ENCODE measurements at regions not wholly inside any gene's neighbourhood (a gene's known extent, or its start where the extent isn't known, plus 50 kb on each side); places are given as distances from the start of the nearest gene placed in this dataset.
"Not testable (repeated sequence)": the region's sequence is repeated elsewhere in the genome, so short reads cannot be mapped to it uniquely, and the experiment has no call there.

DNA sequence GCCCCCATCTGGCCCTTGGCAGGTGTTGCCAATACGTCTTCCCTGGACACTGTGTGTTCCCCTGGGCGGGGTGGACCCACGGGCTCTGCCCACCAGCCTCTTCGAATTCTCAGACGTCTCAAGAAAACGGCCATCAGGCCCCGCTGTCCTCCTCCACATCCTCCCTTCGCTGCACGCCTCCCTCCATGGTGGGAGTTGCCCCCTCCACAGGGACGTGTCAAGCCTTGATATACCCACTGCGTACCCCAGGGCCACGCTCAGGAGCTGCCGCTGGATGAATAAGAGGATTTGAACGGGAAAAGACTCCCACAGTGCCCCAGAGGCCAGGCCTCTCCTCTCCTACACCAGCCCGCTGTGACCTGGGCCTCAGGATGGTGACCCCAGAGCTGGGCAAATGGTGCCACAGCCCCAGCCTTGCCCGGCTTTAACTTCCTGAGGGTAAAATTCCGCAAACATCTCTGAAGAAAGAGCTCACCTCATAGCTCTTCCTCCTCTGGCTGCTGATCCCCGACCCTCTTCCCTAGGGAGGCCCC lies 399.3 kb upstream of the MYT1L start:
- DNase-seq: no peak

DNA sequence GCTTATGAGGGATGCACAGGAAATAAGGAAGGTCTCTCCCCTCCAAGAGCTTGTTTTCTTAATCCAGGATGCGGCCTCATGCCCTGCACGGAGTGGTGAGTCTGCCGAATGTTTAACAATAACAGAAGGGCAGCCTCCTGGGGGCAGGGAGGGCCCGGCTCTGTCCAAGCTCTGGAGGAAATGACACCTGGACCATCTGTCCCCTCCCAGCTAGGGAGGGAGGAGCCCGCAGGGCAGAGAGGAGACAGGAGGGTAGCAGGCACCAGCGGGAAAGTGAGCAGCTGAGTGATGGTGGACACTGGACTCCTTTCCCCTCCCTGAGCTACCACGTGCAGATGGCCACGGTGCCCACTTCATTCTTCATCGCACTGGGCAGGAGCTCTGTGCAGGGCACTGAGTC lies 398.2 kb upstream of the MYT1L start:
- no peak for DNase-seq

DNA sequence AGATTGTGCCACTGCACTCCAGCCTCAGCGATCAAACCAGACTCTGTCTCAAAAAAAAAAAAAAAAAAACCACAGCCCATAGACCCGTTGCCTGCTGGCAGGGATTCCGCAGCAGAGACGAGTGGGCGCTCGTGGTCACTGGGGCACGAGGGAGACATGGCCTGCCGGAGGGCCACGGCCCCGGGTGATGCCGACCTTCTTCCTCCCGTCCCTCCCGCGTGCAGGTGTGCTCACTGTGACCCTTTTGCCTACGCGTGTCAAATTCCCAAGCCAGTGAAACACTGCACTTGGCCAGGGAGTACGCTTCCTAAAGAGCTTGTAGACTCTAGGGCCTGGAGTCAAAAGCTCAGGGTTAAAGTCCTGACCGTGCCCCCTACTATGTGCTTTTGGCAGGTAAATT lies 397.6 kb upstream of the MYT1L start:
- no peak for DNase-seq

DNA sequence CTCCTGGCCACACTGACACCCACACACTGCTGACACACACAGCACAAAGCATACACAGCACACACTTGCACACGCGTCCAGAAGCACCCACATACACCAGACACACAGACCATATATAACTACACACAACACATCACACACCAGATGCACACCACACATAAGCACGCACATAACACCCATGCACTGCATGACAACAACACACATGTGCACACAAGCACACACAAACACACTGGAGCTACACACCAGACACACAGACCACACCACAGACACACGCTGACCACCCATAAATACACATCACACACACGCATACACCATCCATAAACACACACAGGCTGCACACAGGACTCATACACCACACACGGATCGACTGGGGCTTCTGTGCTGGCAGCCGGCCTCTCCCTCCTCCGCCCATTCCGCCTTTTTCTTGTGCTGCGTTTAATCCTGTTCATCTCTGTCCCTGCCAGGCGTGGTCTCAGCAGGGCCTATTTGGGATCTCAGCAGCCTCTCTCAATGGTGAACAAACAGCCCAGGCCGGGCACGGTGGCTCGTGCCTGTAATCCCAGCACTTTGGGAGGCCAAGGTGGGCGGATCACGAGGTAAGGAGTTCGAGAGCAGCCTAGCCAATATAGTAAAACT lies 396.9 kb upstream of the MYT1L start:
- DNase-seq: no peak

DNA sequence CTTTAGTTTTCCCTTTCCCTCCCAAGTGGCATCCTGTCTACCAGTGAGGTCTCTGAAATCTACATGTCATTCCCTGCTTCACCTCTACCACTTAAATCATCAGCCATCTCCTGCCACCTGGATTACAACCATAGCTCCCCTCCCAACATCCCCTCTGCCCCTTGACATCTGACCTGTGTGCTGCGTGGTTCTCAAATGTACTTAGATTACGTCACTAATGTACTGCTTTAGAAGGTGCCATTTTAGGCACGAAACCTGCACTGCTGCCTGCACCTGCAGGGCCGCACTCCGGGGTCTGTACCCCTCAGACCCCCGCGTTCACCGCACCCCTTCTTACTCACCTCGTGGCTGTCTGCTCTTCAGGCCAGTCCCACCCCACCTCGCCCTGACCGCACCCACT lies 395.1 kb upstream of the MYT1L start:
- no peak for DNase-seq

DNA sequence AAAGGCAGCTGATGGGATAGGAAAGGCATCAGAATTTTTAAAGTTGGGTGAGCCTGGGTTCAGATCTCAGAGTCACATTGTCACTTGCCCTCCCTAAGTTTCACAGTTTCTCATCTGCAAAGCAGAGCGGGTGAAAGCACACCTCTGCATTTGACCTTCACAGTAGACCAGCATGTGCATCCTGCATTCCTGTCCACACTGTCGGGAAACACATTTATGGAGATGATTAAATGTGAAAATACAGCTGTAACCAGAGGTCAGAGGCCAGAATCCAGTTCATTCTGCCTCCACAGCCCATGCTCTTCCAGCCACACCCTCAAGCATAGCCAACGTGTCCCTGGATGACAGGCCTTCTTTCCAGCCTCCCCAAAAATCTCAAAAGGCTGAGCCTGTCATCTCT lies 392.0 kb upstream of the MYT1L start:
- no peak for DNase-seq

DNA sequence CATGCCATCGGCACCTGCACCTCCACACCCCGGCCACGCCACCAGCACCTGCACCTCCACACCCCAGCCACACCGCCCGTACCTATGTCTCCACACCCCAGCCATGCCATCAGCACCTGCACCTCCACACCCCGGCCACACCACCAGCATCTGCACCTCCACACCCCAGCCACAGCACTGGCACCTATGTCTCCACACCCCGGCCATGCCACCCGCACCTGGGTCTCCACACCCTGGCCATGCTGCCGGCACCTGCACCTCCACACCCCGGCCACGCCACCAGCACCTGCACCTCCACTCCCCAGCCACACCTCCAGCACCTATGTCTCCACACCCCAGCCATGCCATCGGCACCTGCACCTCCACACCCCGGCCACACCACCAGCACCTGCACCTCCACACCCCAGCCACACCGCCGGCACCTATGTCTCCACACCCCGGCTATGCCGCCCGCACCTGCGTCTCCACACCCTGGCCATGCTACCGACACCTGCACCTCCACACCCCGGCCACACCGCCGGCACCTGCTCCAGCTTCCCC lies 390.3 kb upstream of the MYT1L start:
- DNase-seq: no peak

DNA sequence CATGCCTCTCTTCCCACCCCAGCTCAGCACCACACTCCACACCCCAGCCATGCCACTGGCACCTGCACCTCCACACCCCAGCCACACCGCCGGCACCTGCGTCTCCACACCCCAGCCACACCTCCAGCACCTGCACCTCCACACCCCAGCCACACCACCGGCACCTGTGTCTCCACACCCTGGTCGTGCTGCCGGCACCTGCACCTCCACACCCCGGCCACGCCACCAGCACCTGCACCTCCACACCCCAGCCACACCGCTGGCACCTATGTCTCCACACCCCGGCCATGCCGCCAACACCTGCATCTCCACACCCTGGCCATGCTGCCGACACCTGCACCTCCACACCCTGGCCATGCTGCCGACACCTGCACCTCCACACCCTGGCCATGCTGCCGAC lies 389.7 kb upstream of the MYT1L start:
- DNase-seq: not testable (repeated sequence)

DNA sequence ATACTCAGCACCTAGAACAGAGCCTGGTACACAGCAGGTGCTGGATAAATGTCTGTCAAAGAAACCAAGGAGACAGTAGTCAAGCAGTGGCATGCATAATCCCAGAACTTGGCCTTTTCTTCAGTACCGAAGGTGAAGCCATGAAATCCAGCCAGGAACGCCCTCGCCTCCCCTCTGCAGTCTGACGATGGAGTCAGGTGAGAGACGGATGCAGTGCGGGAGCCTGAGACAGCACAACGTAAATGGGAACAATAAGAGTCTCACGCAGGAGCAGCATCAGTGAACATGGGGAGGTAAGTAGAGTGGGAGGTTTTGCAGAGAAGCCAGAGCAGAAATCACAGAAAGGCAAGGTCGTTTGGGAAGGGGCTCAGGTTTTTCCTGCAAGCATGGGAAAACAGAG lies 389.3 kb upstream of the MYT1L start:
- no peak for DNase-seq

DNA sequence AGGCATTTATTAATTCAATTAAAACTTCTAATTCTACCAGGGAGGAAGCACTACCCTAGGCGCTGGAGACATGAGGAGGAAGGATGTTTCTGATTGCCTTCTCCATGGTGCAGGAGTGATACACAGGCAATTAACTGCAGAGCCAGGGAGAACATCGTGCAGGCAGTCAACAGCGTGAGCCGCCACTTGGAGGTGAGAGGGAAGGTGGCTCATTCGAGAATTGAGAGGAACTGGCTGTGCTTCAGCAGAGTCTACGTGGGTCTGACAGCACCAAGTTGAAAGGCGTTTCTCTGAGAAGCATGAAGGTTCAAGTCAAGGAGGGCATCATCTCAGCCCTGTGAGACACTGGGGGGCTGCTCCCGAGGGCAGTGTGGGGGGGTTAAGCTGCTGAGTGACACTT lies 388.7 kb upstream of the MYT1L start:
- no peak for DNase-seq

DNA sequence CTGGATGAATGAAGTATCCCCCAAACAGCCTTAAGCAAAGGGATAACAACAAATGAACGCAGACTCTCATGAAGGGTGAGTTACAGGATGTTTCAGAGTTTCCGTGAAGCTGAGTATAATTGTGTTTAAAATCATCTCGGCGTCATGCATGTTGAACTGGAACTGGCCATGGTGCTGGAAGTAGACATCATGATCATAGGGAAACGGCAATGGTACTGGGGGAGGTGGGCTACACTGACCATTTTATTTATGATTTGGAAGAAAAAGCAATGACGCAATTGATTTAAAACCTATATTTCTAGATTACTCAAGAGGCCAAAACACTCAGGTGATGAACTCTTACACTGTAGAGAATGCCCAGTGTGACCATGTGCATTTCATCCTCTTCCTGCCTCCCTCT lies 387.9 kb upstream of the MYT1L start:
- no peak for DNase-seq

DNA sequence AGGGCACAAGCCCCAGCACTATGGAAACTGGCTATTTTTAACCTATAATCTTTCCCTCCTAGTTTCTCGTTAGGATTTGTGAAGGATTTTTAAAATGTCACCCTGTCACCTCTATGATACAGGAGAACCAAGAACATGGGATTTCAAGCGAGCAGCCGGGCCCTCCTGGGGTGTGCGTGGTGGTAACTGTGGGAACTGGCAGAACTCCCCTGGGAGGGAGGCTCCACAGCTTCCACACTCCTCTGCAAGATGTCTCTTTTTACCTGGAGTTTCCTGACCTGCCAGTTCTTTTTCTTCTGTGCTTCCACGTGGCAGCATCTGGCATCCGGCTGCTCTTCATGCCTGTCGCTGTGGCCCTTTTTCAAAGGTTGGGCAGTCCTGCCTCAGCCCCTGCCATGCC lies 386.3 kb upstream of the MYT1L start:
- no peak for DNase-seq

DNA sequence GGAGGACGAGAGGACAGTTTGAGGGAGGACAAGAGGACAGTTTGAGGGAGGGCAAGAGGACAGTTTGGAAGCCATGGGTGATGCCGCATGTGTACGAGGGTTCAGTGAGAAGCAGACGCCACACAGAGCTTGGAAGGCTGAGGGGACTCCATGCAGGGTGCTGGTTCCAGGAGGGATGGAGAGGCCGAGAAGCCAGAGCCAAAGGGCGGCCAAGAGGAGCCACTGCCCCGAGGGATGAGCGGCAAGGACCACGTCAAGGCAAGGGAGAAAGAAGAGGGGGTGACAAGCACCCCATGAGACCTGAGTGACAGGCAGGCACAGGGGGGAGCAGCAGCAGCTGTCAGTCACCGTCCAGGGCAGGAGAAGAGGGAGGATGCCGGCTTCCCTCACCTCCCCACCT lies 385.7 kb upstream of the MYT1L start:
- DNase-seq: no peak

DNA sequence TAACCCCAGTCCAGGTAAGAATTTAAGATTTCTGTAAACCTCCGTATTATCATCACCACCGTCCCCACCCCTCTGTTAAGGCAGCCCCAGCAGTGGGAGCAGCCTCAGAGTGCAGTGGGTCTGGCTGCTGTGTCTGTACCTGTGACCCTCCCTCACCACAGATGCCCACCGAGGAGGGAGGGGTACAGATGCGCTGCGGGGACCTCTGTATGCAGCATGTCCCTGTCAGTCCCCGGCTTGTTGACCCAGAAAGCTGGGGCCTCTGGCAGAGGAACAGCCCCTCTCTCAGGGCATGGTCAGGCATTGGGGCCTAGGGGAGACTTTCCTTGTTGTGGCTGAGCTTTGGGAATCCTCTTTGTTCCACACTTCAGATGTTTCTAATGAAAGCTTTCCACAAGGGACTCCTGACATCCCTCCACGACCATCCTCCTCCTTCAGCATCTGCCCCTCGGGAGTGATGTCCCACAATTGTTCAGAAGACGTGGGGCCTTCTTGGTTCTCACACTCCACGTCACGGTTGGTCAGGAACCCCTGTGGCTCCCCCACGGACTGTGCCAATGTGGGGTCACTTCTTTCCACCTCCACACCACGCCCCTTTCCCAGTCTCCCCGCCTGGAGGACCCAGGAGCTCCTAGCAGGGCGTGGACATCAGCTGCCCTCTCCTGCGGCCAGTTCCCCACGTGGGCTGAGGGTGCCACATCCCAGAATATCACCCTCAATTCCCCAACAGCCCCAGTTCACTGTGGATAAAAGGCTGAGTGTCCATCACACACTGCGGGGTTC lies 384.2 kb upstream of the MYT1L start:
- no peak for DNase-seq

DNA sequence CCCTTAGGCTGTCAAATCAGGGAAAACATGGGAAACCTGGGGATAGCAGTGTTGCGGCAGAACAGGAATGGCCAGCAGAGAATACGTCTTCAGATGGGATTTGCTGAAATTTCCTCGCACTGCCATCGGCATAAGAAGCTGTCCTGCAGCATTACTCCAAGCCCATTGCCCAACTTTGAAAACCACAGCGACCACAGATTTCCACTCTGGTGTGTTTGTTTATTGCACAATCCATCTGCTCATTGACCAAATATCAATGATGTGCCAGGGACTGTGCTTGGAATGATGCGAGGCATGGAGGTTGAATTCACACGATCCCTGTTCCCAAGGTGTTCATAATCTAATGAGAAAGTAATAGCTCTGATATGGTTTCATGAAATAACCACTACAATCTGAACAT lies 383.3 kb upstream of the MYT1L start:
- DNase-seq: no peak

DNA sequence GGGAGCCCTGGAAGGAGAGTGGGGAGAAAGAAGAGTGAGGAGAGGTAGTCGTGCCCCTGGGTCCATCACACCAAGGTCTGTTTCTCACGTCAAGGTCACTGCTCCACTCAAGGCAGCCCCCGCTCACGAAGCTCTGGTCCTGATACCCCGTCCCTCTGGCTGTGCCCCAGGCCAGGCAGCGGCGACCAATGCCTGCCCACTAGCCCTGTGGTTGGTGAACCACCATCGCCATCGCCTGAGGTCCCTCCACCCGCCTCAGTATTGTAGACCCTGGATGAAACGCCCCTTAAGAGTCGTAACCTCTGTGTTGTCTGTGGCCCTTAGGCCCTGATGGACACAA lies 378.3 kb upstream of the MYT1L start:
- DNase-seq: no peak

DNA sequence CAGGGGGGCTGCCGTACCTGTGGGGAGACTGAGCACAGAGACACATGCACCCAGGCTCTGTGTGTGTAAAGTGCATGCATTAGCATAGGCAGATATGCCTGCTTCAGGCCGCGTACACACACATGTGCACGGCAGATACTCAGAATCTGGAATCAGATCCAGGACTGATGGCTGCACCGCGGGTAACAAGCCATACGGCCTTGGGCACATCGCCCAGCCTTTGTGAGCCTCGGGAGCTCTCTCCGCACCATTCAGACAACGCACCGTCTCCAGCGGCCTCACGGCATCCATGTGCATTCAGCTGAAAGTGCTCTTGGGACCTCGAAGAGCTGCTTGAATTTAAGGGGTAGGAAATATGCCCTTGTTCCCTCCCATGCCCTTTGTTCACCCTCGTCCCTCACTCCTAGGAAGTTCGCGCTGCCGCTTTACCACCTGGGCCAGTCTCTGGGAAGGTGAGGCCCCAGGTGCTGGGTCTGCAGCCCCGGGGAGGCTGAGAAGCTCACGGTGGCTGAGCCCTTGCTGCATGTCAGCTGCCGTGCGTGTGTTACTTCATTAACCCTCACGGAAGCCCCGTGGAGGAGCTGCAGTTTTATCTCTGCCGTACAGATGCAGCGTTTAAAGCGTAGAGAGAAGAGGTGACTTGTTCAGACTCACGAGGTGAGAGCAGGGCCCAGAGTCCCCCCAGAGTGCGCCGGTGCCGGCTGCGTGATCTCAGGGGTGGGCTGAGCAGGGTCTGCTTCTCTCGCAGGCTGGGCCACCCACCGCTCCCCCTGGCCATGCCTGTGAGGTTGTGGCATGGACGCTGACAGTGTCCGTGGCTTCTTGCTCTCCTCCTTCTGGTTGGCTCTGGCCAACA lies 377.7 kb upstream of the MYT1L start:
- DNase-seq: no peak

DNA sequence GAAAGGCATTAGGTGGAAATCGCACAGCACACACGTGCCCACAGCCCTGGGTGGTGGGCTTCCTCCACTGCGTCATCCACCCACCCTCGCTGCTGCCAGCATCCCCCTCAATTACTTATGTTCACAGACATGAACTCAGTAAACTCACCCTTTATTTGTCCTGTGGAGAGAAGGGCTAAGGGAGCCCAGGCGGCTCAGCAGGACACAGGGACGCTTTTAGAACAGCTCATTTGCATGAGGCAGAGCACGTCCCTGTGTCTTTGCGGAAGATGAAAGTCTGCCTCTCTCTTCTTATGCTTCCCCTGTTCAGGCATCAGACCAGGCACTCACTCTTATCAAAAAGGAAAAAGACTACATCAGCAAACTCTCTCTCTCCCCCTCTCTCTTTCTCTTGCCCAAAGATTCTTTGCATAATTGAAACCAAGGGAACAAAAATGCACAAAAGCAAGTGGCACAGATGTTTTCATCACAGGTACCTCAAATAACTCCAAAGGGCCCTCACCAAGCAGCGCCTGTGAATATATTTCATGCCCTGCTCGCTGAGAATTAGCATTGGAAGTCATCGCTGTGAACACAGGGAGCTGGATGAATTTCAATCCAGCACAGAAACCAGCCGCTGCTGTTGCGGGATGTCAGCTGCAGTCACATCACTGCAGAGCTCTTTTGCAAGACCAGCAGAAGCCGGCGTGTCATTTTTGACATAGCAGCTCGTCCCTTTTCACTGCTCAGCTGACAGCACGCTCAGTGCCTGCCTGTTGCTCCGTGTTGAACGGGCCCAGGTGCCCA lies 376.3 kb upstream of the MYT1L start:
- DNase-seq: no peak

DNA sequence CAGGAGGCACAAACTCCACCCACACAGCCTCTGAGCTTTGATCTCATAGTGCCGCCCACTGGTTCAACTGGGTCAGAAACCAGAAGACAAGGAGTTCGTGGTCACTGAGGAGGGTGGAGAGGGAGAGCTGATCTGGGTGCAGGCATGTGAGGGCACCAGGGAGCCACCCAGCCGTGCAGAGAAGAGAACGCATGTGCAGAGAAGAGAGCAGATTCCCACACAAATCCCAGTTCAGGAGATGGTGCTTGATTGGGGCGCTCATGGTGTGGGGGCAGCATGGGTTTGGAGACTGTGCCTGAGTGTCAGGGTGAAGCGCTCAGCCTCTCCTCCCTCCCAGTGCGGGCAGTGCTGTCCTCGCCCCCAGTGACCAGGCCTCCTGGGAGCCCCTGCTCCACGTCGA lies 375.2 kb upstream of the MYT1L start:
- DNase-seq: no peak

DNA sequence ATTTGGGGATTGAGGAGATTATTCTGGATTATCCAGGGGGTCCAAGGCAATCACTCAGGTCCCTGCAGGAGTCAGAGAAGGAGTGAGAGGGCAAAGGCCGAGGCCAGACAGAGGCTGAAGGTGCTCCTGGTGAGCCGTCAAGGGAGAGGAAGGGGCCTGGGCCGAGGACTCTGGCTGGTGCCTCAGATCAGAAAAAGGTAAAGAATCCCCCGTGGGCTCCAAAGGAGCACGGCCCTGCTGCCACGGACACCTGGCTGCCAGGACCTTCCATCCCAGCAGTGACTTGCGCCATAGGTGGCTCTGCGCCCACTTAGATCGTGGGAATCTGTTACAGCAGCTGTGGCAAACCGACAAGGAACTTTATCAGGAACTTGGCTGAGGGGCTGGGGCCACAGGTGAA lies 374.8 kb upstream of the MYT1L start:
- no peak for DNase-seq

DNA sequence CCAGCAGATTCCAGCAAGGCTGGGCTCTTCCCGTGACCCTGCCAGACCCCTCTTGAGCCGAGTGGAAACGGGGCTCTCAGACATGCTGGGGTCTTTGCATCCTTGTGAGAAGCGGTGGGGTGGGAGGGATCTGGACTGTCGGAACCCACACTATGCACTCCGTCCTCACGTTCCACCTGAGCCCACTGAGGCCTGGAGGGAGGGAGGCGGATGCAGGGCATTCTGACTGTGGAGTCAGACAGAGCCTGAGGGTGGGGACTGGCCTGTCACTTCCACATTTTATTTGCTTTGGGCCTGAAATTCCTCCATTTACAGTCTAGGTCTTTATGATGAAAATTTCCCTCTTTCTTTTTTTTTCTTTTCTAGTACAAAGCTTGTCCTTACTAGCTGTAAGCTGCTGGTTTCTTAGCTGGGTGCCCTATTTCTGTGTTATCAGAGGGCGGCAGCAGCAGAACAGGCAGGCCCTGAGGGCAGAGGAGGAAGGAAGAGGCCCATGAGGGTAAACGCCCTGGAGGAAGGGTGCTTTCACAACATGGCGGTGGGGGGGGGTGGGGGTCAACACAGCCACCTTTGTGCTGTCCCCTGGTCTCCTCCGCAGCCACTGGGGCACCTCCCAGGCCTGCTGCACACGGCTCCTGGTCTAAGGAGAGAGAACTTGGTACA lies 373.5 kb upstream of the MYT1L start:
- no peak for DNase-seq

DNA sequence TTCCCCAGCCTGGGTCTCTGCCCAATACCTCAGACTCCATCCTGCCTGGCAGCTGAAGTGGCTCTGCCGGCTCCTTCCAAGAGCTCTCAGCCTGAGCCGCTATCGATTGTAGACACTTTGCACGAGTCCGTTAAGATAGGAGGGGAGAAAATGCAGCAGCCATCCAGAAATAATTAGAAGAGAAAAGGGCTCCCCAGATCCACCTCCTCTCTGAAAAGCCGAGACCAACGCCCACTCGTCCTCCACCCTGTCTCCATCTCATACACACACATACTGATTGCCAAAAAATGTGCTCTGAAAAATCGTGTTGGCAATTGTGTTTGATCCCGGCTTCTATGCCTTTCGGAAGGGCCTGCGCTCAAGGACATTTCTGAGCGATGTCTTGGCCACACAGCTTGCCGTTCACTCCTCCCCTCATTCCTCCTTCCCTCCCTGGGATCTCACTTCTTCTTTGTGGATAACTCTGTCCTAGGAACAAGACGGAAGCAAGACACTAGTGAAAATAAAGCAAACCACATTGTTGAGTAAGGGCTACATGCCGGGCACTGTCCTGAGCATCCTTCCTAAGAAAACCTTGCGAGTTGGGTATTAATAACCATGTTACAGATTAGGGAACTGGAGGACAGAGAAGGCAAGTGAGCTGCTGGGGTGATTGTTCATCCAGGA lies 372.8 kb upstream of the MYT1L start:
- DNase-seq: no peak
